Thyroid gland (tissue), 4 donors: ENCODE measurements at regions not wholly inside any gene's neighbourhood (a gene's known extent, or its start where the extent isn't known, plus 50 kb on each side); places are given as distances from the start of the nearest gene placed in this dataset.

Experiments used
- DNase-seq, 2 donors: peaks; one replicate each; pipeline ENCODE4 v3.0.0-alpha.2; 2019
- H3K27ac ChIP-seq, 3 donors: fragments of 200-600 bp; sonication (generic); 1 replicate in 2 of 3; 2 replicates in 1 of 3; pipeline ENCODE4 v1.5.1; 2016 to 2019; ENCODE audit warnings: mild to moderate bottlenecking in 1 of 3, moderate library complexity in 1 of 3
- H3K27me3 ChIP-seq: fragments of 200-600 bp; sonication (generic); one replicate; pipeline ENCODE4 v1.5.1; 2019
- H3K36me3 ChIP-seq, 2 donors: fragments of 200-600 bp; sonication (generic); one replicate each; pipeline ENCODE4 v1.5.1; 2016 to 2019
- H3K4me1 ChIP-seq, 2 donors: fragments of 200-600 bp; sonication (generic); one replicate each; pipeline ENCODE4 v1.5.1; 2017 to 2019
- H3K4me3 ChIP-seq, 3 donors: fragments of 200-600 bp; sonication (generic); replicated peaks in 1 of 3; 1 replicate in 2 of 3; 2 replicates in 1 of 3; pipeline ENCODE4 v1.5.1; 2016; ENCODE audit warnings: mild to moderate bottlenecking in 1 of 3
- H3K9me3 ChIP-seq: fragments of 200-600 bp; sonication (generic); one replicate; pipeline ENCODE4 v1.5.1; 2017
- CTCF ChIP-seq, 6 experiments: fragments of 200-600 bp in 3 of 6; fragments of 450-650 bp in 3 of 6; sonication (generic) in 3 of 6; IDR thresholded peaks; one replicate each; pipeline ENCODE4 v1.5.1; 2016 to 2019; ENCODE audit warnings: antibody characterized with exemption in 6 of 6, mild to moderate bottlenecking in 2 of 6, inconsistent platforms in 1 of 6, moderate library complexity in 1 of 6
- POLR2A ChIP-seq, 2 donors: fragments of 450-650 bp; IDR thresholded peaks; one replicate each; pipeline ENCODE4 v1.6.1; 2017; ENCODE audit warnings: antibody characterized with exemption in 2 of 2, mild to moderate bottlenecking in 2 of 2, moderate library complexity in 1 of 2
- WGBS, 2 donors: methylation state at CpG; one replicate each; pipeline ENCODE4 v1.1.5; 2017; 5-methylcytosine and 5-hydroxymethylcytosine counted together
- intact Hi-C: fragments of 100-400 bp; cut with DNase I; formaldehyde crosslinking; loops from one replicate; pipeline ENCODE4 v1.15.1; 2023

- DNase-seq, result no peak
- 92 to 95% methylated on average over 3 of the region's 3 CpGs for WGBS, 2 donors
- H3K4me3 ChIP-seq, result no peak overlapping the region
- no peaks in the 10 kb centered on the region for H3K9me3 ChIP-seq
- no peaks in the 10 kb centered on the region for H3K27me3 ChIP-seq
- H3K36me3 ChIP-seq, result no peaks in the 10 kb centered on the region
- intact Hi-C loops, result no loop called here
- no peaks in the 10 kb centered on the region for H3K4me1 ChIP-seq
- no peak overlapping the region for H3K27ac ChIP-seq
- no peak for TF ChIP-seq CTCF (IDR thresholded peaks at IDR 0.05)
- no peak for TF ChIP-seq POLR2A (IDR thresholded peaks at IDR 0.05)
Measured at GRCh38 chr12:45619736-45620135, 109.8 kb upstream of the ARID2 start.

GRCh38 chr12:45621703-45622102 is 107.8 kb upstream of the ARID2 start:
- H3K9me3 ChIP-seq, result no peaks in the 10 kb centered on the region
- no peaks in the 10 kb centered on the region for H3K36me3 ChIP-seq
- no peak overlapping the region for H3K4me3 ChIP-seq
- no peak overlapping the region for H3K27ac ChIP-seq
- TF ChIP-seq POLR2A (IDR thresholded peaks at IDR 0.05), result no peak
- intact Hi-C loops, result no loop called here
- no peaks in the 10 kb centered on the region for H3K4me1 ChIP-seq
- 87 to 89% methylated on average over 1 of the region's 1 CpG for WGBS, 2 donors
- no peak for DNase-seq
- H3K27me3 ChIP-seq, result no peaks in the 10 kb centered on the region

GRCh38 chr12:45622210-45622937 is 107.1 kb upstream of the ARID2 start:
- Histone ChIP-seq H3K27ac (no peak overlapping the region), H3K27me3 (no peaks in the 10 kb centered on the region), H3K36me3 (no peaks in the 10 kb centered on the region), H3K9me3 (no peaks in the 10 kb centered on the region), H3K4me3 (no peak overlapping the region), H3K4me1 (no peaks in the 10 kb centered on the region)
- DNase-seq, result no peak
- 37 to 51% methylated on average over 3 of the region's 3 CpGs for WGBS, 2 donors
- no peak for TF ChIP-seq CTCF (IDR thresholded peaks at IDR 0.05)
- TF ChIP-seq POLR2A (IDR thresholded peaks at IDR 0.05), result no peak
- intact Hi-C loops, result no loop called here

- Histone ChIP-seq H3K27ac (no peak overlapping the region), H3K9me3 (no peaks in the 10 kb centered on the region), H3K27me3 (no peaks in the 10 kb centered on the region), H3K4me3 (no peak overlapping the region), H3K4me1 (no peaks in the 10 kb centered on the region), H3K36me3 (no peaks in the 10 kb centered on the region)
- intact Hi-C loops, result no loop called here
- 83% methylated on average over 5 of the region's 5 CpGs for WGBS, 2 donors
- TF ChIP-seq POLR2A (IDR thresholded peaks at IDR 0.05) (no peak), CTCF (IDR thresholded peaks at IDR 0.05) (no peak)
- no peak for DNase-seq
Measured at GRCh38 chr12:45623221-45623620, 106.3 kb upstream of the ARID2 start.

GRCh38 chr12:45623940-45624339 is 105.6 kb upstream of the ARID2 start:
- no peak for TF ChIP-seq POLR2A (IDR thresholded peaks at IDR 0.05)
- no peak for DNase-seq
- H3K27me3 ChIP-seq, result no peaks in the 10 kb centered on the region
- no peak overlapping the region for H3K27ac ChIP-seq
- WGBS, 2 donors, result 76 to 86% methylated on average over 2 of the region's 2 CpGs
- H3K4me1 ChIP-seq, result no peaks in the 10 kb centered on the region
- intact Hi-C loops, result no loop called here
- no peaks in the 10 kb centered on the region for H3K36me3 ChIP-seq
- H3K9me3 ChIP-seq, result no peaks in the 10 kb centered on the region
- no peak overlapping the region for H3K4me3 ChIP-seq

GRCh38 chr12:45626965-45627364 is 102.5 kb upstream of the ARID2 start:
- no peaks in the 10 kb centered on the region for H3K27me3 ChIP-seq
- no peak for DNase-seq
- no peak overlapping the region for H3K27ac ChIP-seq
- no peaks in the 10 kb centered on the region for H3K36me3 ChIP-seq
- no peaks in the 10 kb centered on the region for H3K4me1 ChIP-seq
- WGBS, 2 donors, result 46 to 67% methylated on average over 2 of the region's 2 CpGs
- H3K9me3 ChIP-seq, result no peaks in the 10 kb centered on the region
- no peak overlapping the region for H3K4me3 ChIP-seq
- intact Hi-C loops, result no loop called here
- no peak for TF ChIP-seq CTCF (IDR thresholded peaks at IDR 0.05)
- TF ChIP-seq POLR2A (IDR thresholded peaks at IDR 0.05), result no peak
